ENCODE measurements at regions not wholly inside any gene's neighbourhood (a gene's known extent, or its start where the extent isn't known, plus 50 kb on each side); places are given as distances from the start of the nearest gene placed in this dataset.

GRCh38 chr4:121273191-121273590 lies 107.6 kb downstream of the QRFPR start:
- TF ChIP-seq, protein P1, sequence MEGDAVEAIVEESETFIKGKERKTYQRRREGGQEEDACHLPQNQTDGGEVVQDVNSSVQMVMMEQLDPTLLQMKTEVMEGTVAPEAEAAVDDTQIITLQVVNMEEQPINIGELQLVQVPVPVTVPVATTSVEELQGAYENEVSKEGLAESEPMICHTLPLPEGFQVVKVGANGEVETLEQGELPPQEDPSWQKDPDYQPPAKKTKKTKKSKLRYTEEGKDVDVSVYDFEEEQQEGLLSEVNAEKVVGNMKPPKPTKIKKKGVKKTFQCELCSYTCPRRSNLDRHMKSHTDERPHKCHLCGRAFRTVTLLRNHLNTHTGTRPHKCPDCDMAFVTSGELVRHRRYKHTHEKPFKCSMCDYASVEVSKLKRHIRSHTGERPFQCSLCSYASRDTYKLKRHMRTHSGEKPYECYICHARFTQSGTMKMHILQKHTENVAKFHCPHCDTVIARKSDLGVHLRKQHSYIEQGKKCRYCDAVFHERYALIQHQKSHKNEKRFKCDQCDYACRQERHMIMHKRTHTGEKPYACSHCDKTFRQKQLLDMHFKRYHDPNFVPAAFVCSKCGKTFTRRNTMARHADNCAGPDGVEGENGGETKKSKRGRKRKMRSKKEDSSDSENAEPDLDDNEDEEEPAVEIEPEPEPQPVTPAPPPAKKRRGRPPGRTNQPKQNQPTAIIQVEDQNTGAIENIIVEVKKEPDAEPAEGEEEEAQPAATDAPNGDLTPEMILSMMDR (IDR thresholded peaks at IDR 0.05; ENCODE audit: low read depth, low read length), result no peak
- no peak for TF ChIP-seq POLR2A (IDR thresholded peaks at IDR 0.05; ENCODE audit: extremely low read depth, insufficient read length)
- TF ChIP-seq MAX (IDR thresholded peaks at IDR 0.05; ENCODE audit: low read depth, low read length), result no peak
